Stomach (tissue), 4 donors: ENCODE measurements at regions not wholly inside any gene's neighbourhood (a gene's known extent, or its start where the extent isn't known, plus 50 kb on each side); places are given as distances from the start of the nearest gene placed in this dataset.

Source experiments
- CTCF ChIP-seq, 7 experiments: fragments of 450-650 bp in 4 of 7; fragments of 200-600 bp in 3 of 7; sonication (generic) in 3 of 7; IDR thresholded peaks; one replicate each; pipeline ENCODE4 v1.5.1; 2016 to 2019; ENCODE audit warnings: antibody characterized with exemption in 7 of 7, control low read depth in 2 of 7, mild to moderate bottlenecking in 1 of 7
- POLR2A ChIP-seq, 4 donors: fragments of 450-650 bp; IDR thresholded peaks; one replicate each; pipeline ENCODE4 v1.6.1; 2016; ENCODE audit warnings: antibody characterized with exemption in 4 of 4, control low read depth in 2 of 4, mild to moderate bottlenecking in 1 of 4, moderate library complexity in 1 of 4

GRCh38 chr12:31868965-31869364, 90.2 kb upstream of the RESF1 start:
- no peak for TF ChIP-seq POLR2A (IDR thresholded peaks at IDR 0.05)
- no peak for TF ChIP-seq CTCF (IDR thresholded peaks at IDR 0.05)
